CD4-positive, alpha-beta T cell treated with Interleukin-17A for 4 hours (primary cell): ENCODE measurements at regions not wholly inside any gene's neighbourhood (a gene's known extent, or its start where the extent isn't known, plus 50 kb on each side); places are given as distances from the start of the nearest gene placed in this dataset.

ENCODE experiments used
- DNase-seq: peaks from one replicate; pipeline ENCODE4 v3.0.0-alpha.2; 2020; ENCODE audit warnings: mixed read lengths

DNA sequence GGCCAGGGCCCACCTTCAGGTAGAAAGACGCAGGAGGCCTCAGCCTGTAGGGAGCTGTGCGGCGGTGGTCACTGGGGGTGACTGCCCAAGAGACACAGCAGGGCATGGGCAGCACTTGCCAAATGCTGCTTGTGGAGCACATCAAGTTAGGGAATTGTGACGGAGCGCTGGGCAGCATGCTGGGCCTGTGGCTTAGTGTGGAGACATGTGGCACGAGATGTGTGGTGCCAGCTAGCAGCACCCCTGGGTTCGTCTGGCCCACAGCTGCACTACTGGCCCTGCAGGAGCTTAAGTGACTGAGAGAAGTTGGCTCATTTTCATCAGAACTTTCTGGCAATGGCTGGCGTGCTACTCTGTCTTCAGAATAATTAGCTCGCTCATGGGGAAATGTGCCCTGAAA, 213.1 kb upstream of the SYNDIG1 start:
- no peak for DNase-seq

DNA sequence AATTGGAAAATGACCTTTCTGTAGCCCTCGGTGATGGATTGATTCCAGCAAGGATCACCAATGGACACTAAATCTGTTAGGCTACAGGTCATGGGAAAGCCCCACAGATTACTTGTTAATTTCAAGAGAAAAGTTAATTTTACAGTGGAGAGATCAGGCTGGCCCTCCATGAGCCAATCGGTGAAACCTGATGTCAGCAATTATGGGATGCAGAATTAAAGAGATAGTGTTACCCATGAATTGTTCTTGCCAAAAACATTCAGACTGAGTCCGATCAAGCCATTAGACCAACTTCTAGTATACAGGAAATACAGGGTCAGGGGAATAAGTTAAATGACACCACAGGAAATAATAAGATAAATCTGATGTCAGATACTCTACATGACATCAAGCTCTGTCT, 214.9 kb upstream of the SYNDIG1 start:
- DNase-seq = no peak

DNA sequence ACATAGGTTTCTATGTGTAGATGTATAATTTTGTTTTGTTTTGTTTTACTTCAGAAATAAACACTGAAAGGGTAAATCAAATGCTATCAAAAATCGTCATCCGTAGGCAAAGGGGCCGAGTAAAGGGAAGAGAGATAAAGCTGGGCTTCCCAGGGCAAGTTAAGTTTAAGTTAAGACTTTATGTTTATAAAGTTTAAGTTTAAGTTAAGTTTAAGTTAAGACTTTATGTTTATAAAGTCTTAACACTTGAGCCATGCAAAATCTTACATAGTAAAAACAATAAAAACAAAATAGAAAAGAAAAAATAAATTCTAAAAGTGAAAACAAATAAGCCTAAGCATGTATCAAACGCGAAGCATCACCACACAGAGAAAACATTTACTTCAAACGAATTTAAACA, 216.1 kb upstream of the SYNDIG1 start:
- no peak for DNase-seq

DNA sequence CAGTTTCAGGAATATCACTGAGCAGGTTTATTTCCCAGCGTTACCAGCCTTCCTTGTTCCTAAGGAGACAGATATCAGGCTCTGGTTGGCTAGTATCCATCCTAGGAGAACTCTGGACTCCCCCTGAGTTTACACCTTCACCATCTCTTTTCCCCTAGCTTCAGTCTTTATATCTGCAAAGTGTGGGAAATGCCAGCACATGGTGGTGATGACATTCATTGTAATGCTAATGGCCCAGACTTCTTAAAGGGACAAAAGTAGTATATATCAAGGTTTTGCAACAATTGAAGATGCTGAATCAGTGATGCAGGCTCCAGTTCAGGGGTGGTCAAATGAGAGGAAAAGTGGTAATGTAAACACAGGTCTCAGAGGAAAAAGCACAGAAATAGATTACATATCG, 224.3 kb upstream of the SYNDIG1 start:
- DNase-seq = no peak

DNA sequence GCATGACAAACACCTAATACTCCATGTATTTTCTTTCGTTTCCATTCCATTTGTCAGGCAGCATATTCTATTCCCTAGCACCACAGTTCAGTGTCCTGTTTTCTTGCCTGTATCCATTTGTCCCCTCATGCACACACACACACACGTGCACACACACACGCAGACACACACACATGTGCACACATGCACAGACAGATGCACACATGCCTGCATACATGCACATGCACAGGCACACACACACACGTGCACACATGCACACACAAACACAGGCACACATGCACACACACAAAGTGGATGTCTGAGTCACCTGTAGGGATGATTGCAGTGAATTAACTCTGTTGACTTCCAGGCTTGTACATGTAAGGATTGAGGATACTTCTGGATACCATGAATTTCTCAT, 226.7 kb upstream of the SYNDIG1 start:
- no peak for DNase-seq

DNA sequence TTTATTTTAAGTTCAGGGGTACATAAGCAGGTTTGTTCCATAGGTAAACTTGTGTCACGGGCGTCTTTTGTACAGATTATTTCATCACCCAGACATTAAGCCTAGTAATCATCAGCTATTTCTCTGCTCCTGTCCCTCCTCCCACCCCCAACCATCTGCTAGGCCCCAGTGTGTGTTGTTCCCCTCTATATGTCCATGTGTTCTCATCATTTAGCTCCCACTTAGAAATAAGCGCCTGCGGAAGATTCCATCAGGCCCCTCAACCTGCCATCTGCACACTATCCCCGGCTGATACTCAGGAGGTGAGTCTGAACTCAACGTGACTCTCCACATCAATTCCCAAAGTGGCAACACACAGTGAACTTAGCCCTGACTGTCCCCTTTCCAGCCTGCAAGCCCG, 228.0 kb upstream of the SYNDIG1 start:
- no peak for DNase-seq

DNA sequence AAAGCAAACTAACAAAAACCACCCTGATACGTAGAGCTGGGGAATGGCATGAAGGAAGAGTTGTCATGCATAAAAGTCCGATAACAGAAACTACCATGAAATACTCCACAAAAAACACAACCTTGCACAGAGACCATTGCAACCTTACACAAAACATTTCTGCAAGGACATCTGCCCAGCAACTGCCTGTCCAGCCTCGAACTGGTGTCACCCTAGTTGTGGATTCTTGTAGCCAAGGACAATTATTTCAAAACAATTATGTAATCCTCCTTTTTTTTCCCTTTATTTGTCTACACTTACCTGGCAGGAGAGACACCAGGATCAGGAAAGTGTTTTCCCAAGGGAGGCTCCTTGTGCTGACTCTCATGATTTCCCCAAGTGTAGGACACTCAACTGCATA, 232.5 kb upstream of the SYNDIG1 start:
- DNase-seq = no peak

DNA sequence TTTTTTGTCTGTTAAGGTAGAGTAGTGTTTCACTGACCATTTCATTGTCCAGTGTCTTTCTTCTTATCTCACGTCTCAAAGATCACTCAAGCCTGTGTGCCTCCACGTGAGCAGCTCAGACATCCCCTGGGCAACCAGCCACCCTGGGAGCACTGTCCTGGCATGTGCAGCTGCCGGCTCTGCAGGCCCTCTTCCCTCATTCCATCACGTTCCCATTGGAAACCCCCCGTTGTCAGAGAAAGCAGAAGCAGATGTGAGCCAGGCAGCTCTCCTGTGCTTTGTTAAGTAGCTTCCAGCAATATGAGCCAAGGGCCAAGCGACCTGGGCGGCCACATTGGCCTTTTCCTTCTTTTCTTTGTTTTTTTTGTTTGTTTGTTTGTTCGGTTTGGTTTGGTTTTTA, 233.2 kb upstream of the SYNDIG1 start:
- no peak for DNase-seq

DNA sequence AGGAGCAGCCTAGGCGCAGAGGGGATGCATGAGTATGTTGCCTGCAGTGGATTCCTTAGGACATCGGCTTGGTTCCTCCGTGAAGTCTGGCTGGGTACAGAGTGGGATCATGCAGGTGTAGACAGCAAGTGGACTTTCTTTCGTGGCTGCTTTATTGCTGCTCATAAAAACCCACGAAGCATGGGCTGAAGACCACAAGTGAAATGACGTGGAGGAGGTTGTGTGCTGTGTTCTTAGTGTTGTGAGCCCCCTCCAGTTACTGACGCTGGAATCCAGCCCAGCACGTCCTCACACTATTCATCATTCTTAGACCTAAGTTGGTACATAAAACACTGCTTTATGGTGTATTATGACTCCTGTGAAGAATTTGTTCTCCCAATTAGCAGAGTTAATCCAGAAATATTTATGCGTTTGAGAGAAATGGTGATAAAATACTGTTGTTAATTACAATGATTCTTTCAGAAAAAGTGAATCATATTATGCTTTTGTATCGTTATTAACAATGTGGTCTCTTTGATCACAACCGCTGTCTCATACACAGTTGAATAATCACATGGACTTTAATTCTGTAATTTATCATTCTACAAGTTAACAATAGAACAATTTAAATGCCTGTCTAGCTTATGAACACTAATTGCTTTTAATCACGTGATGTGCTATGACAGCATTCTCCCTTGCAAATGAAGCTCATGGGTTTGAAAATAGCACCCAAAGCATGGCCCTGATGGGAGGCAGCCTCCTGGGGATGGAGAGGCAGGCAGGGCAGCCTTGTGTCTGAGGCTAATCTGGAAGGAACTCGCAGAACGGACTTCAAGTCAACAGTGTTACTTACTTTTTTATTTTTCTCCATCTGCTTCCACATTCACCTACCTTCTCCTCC, 233.9 kb upstream of the SYNDIG1 start:
- no peak for DNase-seq

DNA sequence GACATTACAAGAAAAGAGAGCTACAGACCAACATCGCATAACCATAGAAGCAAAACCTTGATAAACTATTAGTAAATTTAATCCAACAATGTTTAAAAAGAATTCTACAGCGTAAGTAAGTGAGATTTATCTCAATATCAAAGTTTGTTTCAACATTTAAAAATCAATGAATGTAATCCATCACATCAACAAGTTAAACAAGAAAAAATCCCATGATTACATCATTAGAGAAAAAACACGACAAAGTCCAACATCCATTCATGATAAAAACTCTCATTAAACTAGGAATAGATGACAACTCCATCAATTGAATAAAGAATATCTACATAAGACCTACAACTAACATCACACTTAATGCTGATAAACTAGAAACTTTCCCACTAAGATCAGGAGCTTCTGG, 239.0 kb upstream of the GGTLC1 start:
- DNase-seq = no peak

DNA sequence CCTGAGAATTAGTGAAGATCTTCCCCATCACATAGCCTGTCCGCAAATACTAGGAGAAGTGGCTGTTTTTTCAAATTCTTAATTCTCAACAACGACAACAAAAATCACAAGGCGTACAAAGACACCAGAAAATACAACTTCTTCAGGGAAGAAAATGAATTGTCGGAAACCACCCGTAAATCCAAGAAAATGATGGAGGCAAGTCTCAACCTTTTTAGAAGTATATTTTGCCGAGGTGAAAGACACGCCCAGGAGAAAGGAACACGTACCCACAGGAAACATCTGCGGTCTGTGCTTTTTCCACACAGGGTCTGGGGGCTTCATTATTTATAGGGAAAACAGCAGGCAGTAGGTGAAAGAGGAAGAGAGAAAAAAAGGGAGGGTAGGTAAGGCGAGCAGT, 223.9 kb upstream of the GGTLC1 start:
- DNase-seq = no peak

DNA sequence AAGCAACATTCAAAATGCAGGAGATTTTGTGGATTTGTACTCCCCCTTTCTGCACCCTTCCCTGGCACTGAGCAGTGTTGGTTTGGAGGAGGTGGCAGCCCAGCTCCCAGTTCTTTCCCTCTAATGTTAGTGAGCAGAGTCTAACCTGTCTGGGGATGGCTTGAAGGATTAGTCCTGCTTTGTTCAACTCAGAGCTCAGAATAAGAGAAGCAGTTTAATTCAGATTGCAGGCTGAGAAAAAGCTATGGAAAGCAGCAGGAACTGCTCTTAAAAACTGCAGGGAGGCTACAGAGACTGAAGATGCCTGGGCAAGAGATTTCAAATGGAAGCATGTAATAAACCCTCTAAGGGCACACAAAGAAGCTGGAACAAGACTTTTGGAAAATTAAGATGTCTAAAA, 223.4 kb upstream of the GGTLC1 start:
- no peak for DNase-seq

DNA sequence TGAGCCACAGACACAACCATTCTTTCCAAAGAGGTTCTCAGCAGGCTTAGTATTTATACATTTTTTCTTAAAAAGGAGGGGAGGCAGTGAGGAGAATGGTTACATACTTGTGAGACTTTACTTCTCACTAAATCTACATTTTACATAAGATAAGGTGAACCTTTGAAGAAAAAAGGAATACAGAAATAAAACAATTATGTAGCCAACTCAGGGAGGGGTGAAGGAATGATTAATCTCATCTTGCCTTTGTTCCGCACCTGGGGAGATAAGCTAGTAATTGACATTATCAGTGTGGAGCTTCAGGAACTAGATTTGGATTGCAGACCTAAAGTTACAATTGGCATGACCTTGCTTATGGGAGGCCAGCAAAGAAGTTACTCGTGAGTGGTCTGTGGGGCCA, 221.8 kb upstream of the GGTLC1 start:
- no peak for DNase-seq

DNA sequence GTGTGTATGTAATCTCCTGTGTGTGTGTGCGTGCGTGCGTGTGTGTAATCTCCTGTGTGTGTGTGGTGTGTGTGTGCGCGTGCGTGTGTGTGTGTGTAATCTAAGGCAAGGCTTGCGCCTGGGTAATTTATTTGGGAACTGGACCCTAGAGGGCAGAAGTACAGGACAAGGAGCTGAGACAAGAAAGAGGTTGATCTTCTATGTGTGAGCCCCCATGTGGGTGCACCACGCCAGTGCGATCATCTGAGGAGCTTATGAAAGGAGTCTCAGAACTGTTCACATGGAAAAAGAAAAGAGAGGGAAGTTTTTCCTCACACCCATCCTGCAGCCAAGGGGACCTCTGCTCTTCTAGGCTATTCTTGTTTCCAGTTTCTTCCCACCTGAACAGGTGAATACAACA, 220.1 kb upstream of the GGTLC1 start:
- no peak for DNase-seq

DNA sequence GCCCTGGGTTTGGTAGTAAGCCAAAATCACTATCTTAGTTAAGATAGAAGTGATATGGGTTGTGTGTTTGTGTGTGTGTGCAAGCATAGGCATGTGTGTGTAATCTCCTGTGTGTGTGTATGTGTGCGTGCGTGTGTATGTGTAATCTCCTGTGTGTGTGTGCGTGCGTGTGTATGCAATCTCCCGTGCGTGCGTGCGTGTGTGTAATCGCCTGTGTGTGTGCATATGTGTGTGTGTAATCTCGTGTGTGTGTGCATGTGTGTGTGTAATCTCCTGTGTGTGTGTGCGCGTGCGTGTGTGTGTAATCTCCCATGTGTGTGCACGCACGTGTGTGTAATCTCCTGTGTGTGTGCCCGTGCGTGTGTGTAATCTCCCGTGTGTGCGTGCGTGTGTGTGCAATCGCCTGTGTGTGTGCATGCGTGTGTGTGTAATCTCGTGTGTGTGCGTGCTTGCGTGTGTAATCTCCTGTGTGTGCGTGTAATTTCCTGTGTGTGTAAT, 219.3 kb upstream of the GGTLC1 start:
- no peak for DNase-seq

DNA sequence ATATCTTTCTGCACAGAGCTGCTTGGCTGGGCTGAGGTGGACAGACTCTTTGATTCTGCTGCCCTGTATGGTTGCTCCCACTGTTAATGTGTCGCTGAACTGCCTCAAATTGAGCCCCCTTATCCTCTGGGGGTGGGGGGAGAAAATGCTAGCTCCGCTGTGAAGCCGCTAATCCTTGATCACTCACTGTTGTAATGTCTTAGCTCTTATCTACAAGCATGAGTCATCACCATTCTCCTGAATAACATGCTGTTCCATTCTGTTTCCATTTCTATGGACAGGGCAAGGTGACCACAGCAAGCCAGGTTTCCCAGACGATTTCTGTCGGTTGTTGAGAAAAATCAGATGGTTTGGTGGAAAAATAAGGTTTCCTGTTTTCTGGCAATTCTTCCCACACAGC, 218.4 kb upstream of the GGTLC1 start:
- DNase-seq = no peak

DNA sequence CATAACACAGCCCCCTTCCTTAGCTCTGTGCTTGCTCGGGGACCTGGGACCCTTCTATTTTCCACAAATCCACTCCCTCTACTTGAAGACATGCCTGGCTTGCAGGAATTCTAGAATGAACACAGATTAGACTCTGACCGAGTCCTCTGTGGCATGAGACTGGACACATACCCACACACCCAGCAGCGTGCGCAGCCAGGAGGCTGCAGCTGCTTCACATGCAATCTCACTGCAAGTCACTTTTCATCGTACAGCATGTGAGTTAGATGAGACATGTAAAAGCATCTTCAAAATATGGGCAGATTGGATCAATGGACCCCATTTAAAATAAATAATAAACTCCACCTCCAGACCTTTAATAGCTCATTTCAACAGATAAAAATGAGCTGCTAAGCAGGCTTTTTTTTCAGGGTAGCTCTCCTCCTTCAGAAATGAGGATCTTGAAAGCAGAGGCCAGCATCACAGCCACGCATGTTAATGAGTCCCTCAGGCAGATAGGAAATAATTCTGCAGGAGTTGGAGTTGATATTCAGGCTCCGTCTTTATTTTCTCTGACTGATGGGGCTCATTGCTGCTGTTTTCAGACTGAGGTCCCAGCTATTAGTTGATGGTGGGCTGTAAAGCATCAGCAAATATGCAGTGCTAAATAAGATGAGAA, 215.1 kb upstream of the GGTLC1 start:
- no peak for DNase-seq

DNA sequence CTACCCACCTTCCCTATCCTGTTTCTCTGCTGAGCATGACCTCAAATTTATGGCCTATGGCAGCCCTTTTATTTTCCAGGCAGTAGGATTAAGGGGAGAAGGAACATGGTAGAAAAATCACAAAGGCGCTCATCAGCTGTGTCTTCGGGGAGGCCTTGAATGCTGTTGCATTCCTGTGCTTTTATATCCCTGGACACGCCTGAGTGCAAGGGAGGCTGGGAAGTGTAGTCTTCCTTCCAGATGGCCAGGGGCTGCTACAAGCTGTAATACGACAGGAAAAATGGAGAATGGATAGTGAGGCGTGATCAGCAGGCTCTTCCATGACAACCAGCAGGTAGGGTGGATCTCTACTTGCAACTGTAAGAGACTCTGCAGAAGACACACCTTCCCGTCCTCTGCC, 210.9 kb upstream of the GGTLC1 start:
- DNase-seq = no peak

DNA sequence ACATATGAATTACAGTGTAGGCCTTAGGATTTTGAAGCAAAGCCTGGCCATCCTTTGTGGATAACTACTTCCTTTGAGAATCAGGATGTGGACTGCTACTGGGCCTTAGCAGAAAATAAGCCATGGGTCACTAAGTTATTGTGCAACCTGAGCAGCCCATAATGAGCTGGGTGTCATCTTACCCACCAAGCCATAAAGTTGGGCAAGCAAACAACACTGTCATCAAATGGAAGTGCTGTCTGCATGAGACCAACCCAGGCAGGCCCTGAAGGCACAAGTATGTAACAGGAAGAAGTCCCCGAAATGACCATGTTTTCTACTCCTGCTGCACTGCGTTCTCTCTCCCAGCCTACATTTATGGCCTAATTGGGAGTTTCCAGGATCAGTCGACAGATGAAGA, 205.6 kb upstream of the GGTLC1 start:
- DNase-seq = no peak

DNA sequence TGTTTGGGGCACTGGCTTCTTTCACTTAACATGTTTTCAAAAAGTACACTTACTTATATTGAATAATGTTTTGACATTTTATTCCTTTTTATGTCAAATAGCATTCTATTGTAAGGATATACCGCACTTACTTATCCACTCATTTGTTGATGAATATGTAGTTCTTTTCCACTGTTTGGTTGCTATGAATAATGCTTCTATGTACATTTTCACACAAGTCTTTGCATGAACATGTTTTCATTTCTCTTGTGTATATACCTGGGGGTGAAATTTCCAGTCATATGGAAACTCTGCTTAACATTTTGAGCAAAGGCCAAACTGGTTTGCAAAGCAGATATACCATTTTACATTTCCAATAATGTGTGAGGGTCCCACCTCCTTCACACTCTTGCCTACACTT, 202.3 kb upstream of the GGTLC1 start:
- DNase-seq = no peak

DNA sequence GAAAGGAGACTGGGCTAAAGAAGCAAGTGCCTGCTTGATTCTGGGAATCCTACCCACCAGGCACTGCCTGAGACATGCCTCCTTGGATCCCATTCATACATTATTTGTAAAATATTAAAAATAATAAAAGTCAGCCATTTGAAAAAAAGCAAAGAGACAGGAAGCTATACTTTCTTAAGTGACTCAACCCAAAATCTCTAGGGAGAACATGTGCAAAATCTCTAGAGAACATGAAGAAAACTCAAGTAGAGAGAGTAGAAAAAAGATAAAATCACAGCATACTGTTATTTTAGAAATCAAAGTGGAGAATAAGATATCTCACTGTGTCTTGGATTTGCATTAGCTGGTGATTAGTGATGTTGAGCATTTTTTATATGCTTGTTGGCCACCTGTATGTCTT, 197.2 kb upstream of the GGTLC1 start:
- DNase-seq = no peak

DNA sequence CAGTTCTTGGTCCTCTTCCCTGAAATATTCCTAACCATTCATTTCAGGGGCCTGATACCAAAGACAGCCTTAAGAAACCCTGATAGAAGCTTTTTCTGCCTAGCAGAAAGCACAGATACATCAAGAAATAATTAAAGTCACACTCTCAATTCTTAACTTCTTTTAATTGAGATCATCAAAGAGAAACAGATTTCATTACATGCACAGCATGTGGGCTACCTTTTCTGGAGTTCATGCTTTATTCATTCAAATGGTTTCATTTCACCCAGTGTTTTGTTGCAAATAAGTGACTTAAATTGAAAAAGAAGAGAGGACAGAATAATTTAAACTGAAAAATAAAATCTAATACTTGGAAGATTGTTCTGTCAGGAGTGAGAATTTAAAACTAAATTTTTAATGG, 192.6 kb upstream of the GGTLC1 start:
- no peak for DNase-seq

DNA sequence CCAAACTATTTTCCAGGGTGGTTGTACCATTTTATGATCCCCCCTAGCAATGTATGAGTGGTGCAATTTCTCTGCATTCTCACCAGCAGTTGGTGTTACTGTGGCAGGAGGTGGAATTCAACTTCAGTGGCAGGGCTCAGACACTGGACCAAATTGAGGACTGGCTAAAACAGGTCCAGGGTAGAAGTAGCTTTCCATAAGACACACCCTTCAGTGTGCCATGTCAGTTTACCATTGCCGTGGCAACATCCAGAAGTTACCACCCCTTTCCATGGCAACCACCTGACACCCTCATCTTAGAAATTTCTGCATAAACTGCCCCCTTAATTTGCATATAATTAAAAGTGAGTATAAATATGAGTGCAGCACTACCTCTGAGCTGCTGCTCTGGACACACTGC, 180.7 kb upstream of the GGTLC1 start:
- DNase-seq = no peak

DNA sequence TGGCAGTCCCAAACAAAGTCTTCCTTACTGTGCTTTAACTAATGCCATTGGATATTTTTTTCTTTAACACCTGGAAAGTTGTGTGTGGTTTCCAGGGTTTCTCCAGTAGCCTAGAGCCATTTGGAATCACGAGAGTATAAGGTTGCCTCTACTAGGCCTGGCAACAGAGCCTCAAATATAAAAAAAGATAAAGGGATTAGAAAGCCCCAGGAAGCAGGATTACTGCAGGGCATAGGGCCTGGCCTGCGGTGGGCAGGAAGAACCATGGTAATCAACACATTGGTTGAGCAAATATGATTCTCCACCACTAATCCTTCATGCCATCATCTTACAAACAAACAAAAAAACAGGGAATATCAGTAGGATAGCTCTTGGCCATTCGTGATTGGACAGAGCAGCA, 177.8 kb upstream of the GGTLC1 start:
- no peak for DNase-seq

DNA sequence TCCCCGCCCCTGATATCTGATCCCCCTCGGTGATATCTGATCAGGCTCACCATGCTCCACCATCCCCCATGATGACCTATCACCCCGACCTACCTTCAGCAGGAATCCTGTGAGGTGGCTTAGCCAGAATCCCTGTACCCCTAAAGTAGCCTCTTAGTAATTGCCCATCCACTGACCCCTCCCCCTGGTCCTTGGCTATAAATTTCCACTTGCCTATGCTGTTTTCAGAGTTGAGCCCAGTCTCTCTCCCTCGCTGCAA, 177.5 kb upstream of the GGTLC1 start:
- no peak for DNase-seq
